Neural crest cell (in vitro differentiated cells): ENCODE measurements at regions not wholly inside any gene's neighbourhood (a gene's known extent, or its start where the extent isn't known, plus 50 kb on each side); places are given as distances from the start of the nearest gene placed in this dataset.

Source experiments
- DNase-seq: peaks from one replicate; pipeline ENCODE4 v3.0.0; 2021; ENCODE audit warnings: low read depth, mixed read lengths, low spot score
- H3K27ac Mint-ChIP-seq: one replicate; pipeline ENCODE4 v1.8.0; 2021; ENCODE audit warnings: mild to moderate bottlenecking, mixed read lengths; ENCODE audit not compliant: unreplicated experiment
- H3K27me3 Mint-ChIP-seq: 2 replicates; pipeline ENCODE4 v1.8.0; 2021; ENCODE audit warnings: low read depth, mild to moderate bottlenecking, mixed read lengths
- H3K36me3 Mint-ChIP-seq: 2 replicates; pipeline ENCODE4 v1.8.0; 2021; ENCODE audit warnings: low read depth, mild to moderate bottlenecking, mixed read lengths
- H3K4me1 Mint-ChIP-seq: 2 replicates; pipeline ENCODE4 v1.8.0; 2021; ENCODE audit warnings: mixed read lengths
- H3K4me3 Mint-ChIP-seq: one replicate; pipeline ENCODE4 v1.8.0; 2021; ENCODE audit warnings: mild to moderate bottlenecking, mixed read lengths
- H3K9me3 Mint-ChIP-seq: 2 replicates; pipeline ENCODE4 v1.8.0; 2021; ENCODE audit warnings: mixed read lengths
- TF ChIP-seq, protein P1 (sequence below): fragments of 200-600 bp; sonication (generic); conservative IDR thresholded peaks from 2 replicates; pipeline ENCODE4 v1.5.0; 2021; ENCODE audit warnings: antibody characterized with exemption, mild to moderate bottlenecking

DNA sequence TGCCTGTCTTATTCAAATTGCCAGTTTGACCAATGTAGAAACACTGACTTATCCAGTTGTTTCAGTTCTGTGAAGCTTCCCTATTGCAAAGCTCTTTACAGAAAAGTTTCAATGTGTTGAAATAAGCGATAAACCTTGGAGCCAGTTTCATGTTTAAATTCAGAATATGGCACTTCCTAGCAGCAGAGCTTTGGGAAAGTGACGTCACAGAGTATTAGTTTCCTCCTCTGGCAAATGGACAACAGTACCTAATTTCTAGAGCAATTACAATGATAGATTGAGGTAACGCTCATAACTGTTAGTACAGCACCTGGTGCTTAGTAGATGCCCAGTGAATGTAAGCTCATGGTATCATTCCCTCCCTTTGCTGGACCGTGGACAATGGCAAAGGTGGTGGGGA is 527.5 kb upstream of the DAB1 start:
- no peaks in the 10 kb centered on the region for H3K27me3 Mint-ChIP-seq
- no peak overlapping the region for H3K4me3 Mint-ChIP-seq
- no peaks in the 10 kb centered on the region for H3K9me3 Mint-ChIP-seq
- no peak for DNase-seq
- TF ChIP-seq, protein P1, sequence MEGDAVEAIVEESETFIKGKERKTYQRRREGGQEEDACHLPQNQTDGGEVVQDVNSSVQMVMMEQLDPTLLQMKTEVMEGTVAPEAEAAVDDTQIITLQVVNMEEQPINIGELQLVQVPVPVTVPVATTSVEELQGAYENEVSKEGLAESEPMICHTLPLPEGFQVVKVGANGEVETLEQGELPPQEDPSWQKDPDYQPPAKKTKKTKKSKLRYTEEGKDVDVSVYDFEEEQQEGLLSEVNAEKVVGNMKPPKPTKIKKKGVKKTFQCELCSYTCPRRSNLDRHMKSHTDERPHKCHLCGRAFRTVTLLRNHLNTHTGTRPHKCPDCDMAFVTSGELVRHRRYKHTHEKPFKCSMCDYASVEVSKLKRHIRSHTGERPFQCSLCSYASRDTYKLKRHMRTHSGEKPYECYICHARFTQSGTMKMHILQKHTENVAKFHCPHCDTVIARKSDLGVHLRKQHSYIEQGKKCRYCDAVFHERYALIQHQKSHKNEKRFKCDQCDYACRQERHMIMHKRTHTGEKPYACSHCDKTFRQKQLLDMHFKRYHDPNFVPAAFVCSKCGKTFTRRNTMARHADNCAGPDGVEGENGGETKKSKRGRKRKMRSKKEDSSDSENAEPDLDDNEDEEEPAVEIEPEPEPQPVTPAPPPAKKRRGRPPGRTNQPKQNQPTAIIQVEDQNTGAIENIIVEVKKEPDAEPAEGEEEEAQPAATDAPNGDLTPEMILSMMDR = no peak
- no peaks in the 10 kb centered on the region for H3K36me3 Mint-ChIP-seq
- H3K4me1 Mint-ChIP-seq = no peaks in the 10 kb centered on the region
- H3K27ac Mint-ChIP-seq = no peak overlapping the region

DNA sequence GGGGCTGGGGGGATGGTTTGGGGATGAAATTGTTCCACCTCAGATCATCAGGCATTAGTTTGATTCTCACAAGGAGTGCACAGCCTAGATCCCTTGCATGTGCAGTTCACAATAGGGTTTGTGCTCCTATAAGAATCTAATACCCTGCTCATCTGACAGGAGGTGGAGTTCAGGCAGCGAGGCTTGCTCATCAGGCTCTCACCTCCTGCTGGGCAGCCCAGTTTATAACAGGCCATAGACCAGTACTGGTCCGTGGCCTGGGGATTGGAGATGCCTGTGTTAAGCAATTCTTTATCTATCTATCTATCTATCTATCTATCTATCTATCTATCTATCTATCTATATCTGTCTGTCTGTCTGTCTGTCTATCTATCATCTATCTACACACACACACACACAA is 525.3 kb upstream of the DAB1 start:
- TF ChIP-seq, protein P1 = no peak
- Mint-ChIP-seq H3K4me3 (no peak overlapping the region), H3K36me3 (no peaks in the 10 kb centered on the region), H3K4me1 (no peaks in the 10 kb centered on the region), H3K9me3 (no peaks in the 10 kb centered on the region), H3K27ac (no peak overlapping the region), H3K27me3 (no peaks in the 10 kb centered on the region)
- no peak for DNase-seq

DNA sequence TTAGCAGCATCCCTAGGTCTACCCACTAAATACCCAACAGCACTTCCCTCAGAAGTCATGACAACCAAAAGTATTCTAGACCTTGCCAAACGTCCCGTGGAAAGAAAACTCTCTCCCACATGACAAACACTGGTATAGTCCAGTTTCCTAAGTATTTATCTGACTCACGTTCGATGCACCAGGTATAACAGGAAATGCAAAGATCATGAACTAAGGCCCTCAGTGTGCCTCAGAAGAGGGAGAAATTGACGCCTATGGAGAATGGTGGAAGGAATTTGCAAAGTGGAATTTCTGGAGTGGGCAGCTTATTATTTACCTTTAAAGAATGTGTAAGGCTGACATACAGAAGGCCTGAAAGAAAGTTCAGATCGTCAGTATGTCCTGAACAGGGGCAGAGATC is 523.6 kb upstream of the DAB1 start:
- H3K4me3 Mint-ChIP-seq = no peak overlapping the region
- H3K27ac Mint-ChIP-seq = no peak overlapping the region
- no peak for DNase-seq

DNA sequence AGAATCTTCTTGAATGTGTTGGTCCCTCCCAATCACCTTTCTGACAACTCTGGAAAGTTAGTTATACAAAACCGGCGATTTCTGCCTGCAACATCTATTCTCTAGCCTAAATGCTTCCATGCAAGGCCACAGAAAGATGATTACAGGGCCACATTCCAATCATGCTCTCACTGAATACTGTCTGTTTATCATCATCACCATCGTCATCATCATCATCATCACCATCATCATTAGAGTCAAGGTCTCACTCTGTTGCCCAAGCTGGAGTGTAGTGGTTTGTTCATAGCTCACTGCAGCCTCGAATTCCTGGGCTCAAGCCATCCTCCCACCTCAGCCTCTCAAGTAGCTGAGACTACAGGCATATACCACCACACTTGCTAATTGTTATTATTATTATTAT is 521.2 kb upstream of the DAB1 start:
- Mint-ChIP-seq H3K4me1 (no peaks in the 10 kb centered on the region), H3K36me3 (no peaks in the 10 kb centered on the region), H3K27ac (no peak overlapping the region), H3K9me3 (no peaks in the 10 kb centered on the region), H3K27me3 (no peaks in the 10 kb centered on the region), H3K4me3 (no peak overlapping the region)
- TF ChIP-seq, protein P1 = no peak
- DNase-seq = no peak

More for the DNA sequence above, 523.6 kb upstream of the DAB1 start:
- Mint-ChIP-seq H3K36me3 (no peaks in the 10 kb centered on the region), H3K9me3 (no peaks in the 10 kb centered on the region), H3K27me3 (no peaks in the 10 kb centered on the region), H3K4me1 (no peaks in the 10 kb centered on the region)
- TF ChIP-seq, protein P1 = no peak

DNA sequence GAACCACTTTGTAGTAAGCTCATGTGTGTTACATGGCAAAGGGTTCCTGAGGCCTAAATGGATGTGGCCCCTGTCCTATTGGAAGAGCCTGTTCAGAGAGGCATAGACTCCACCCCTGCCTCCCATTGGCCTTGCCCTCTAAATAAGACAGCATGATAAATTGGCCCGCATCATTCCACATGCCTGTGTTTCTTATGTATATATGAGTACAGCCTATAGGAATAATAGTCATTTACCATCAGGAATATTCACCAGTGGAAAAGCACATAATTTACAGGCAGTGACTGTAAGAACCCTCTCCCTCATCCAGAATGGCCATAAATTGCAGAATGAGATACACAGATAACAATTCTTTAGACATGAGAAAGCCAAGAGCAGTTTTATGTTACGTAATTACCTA is 519.5 kb upstream of the DAB1 start:
- H3K27ac Mint-ChIP-seq = no peak overlapping the region
- TF ChIP-seq, protein P1 = no peak
- DNase-seq = no peak

DNA sequence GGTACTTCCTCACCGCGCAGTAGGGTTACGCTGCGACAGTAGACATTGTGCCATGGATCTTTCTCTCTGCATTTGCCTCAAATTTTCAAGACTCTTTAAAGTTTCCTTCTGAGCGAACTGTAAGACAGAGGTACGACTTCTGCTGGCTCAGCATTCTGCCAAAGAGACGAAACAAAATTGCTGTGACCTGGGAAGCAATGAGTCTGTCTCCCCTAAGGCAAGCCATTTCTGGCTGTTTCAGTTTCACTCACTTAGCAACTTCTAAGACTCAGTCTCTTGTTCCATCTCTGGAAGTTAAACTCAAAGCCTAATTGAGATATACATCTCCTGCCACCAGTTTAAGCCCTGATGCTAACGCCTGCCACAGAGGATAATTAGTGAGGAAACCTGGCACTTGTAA is 510.9 kb upstream of the DAB1 start:
- no peak for DNase-seq
- H3K27me3 Mint-ChIP-seq = no peaks in the 10 kb centered on the region
- no peaks in the 10 kb centered on the region for H3K4me1 Mint-ChIP-seq
- peaks cover 3% of the 10 kb centered on the region for H3K36me3 Mint-ChIP-seq
- no peak overlapping the region for H3K27ac Mint-ChIP-seq
- H3K9me3 Mint-ChIP-seq = peaks cover 12% of the 10 kb centered on the region
- TF ChIP-seq, protein P1 = no peak
- no peak overlapping the region for H3K4me3 Mint-ChIP-seq

More for the DNA sequence above, 519.5 kb upstream of the DAB1 start:
- no peaks in the 10 kb centered on the region for H3K36me3 Mint-ChIP-seq
- no peak overlapping the region for H3K4me3 Mint-ChIP-seq
- no peaks in the 10 kb centered on the region for H3K27me3 Mint-ChIP-seq
- H3K9me3 Mint-ChIP-seq = no peaks in the 10 kb centered on the region
- no peaks in the 10 kb centered on the region for H3K4me1 Mint-ChIP-seq
